Fibroblast of skin of scalp (primary cell): ENCODE measurements at regions not wholly inside any gene's neighbourhood (a gene's known extent, or its start where the extent isn't known, plus 50 kb on each side); places are given as distances from the start of the nearest gene placed in this dataset.

Experiments used
- DNase-seq: peaks from one replicate; pipeline ENCODE4 v3.0.0-alpha.2; 2013

DNA sequence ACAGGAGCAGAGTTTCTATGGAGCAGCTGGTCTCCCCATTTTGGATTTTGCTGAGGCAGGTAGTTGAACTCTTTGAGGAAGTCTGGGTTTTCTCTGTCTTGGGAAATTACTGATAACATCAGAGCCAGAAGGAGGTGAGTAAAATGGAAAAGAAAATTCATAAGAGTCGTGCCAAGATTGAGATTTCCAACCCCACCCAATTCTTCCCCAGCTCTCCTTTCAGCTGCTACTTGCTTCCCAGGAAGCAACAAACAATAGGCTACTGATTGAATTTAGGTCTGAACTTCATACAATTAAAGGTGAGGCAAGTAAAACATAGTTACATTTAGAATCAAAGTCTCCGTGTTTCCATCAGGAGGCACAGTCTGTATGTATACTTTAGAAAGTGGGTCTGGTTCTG, 54.6 kb upstream of the EOLA2 start:
- no peak for DNase-seq

DNA sequence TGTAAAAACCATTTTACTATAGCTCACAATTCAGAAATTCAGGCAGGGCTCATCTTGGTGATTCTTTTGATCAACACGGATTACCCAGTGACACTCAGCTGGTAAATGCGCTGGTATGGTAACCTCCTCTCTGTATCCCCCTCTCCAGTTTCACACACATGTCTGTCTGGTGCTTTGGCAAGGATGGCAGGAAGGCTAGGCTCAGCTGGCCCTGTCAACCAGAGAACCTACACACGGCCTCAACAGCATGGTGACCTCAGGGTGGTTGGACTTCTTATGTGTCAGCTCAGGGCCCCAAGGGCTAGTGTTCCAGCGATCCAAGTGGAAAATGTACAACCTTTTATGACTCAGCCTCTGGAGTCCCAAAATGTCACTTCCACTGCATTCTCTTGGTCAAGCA, 55.7 kb upstream of the EOLA2 start:
- no peak for DNase-seq

DNA sequence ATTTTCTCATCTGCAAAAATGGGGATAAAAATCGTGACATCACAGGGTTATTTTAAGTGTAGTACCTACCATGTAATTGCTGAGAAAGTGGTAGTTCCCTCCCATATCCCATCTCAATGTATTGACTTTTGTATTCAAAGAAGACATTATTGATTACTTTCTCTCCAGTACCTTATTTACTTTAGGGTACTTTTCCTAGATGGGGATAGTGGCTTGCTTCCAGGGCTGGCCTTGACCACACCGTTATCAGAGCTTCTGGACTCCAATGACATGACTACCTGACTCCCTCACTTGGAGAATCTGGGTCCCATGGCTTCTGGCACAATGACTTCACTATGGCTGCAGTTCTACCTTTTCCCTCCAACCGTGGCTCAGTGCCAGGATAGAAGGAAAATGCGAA, 58.2 kb upstream of the EOLA2 start:
- DNase-seq: no peak

DNA sequence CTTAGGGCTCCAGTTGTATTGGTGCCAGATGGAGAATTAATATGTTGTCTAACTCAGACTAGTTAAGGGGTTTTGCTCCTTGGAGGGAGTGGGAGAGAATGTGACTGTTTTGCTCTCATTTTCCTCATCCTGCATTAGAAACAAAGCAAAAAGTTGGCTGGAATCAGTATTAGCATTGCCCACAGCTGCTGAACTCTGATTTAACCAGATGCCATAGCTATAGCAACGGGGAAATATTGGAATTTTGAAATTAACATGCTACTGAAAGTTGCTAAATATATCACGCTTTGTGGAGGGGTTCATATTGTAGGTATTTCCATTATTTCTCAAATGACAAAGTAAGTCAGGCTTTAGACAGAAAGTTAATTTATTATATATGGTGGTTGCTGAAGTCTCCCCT, 66.7 kb upstream of the EOLA2 start:
- DNase-seq: no peak

DNA sequence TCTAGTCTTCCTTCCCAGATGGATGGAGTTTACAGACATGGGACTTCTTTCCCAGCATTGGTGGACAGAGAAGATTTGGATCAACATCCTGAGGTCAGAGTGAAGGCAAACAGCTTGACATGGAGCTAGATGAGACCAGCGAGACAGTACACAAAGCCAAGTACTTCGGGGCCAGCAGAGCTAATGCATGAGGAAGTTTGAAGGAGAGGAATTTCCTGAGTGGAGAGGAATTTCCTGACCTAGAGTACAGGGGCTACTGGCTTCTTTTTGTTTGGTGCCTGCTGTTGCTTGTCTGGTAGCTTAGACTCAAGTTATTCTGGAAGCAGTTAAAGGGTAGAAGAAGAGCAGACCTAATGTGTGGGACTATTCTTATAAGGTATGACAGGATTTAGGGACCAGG, 69.1 kb upstream of the EOLA2 start:
- DNase-seq: no peak

DNA sequence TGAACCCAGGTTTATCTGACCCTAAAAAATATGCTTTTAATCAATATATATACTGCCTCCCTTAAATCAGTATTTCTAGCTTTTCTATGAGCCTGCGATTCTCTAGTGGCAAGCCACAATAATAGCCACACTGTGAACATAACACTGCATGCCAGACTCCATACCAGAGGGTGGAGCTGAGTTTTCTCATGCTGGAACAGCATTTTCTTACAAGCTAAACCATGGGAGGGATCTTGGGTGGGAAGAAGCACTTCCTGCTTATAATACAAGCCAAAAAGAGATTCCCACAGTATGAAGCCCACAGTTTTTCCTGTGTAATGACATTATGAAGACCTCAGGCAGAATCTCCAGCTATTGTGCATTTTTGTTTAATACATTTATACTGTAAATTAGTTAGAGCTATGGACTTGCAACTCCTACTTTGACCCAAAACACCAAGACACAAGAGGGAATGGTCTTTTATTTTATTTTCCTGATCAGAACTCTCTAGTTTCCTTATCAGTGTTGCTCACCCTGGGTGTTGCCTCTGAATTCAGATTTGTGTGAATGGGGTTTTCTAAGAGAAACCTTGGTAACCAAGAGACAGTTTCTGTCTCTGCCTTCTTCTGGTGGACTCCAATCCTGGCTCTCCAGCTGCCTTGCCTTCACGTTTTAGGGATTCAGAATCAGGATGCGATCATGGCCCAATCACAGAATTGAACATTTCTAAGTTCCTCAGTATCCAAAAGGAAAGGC, 74.5 kb upstream of the EOLA2 start:
- DNase-seq: peak; percentile 62

DNA sequence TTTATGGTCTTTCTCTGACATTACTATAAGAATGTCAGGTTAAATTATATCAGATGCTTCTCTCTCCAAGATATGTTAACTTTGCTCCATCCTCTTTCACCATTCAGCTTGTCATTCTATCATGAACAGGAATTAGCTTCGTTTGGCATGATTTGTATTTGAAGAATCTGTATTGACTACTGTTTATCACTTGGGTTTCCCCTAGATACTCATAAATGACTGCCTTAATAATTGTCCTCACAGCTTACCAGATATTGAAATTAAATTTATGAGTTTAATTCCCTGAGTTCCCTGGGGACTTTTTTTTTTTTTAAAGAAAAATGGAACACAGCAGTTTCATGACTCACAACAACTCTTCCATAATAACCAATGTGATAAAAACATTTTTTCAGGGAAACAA, 76.2 kb upstream of the EOLA2 start:
- no peak for DNase-seq

DNA sequence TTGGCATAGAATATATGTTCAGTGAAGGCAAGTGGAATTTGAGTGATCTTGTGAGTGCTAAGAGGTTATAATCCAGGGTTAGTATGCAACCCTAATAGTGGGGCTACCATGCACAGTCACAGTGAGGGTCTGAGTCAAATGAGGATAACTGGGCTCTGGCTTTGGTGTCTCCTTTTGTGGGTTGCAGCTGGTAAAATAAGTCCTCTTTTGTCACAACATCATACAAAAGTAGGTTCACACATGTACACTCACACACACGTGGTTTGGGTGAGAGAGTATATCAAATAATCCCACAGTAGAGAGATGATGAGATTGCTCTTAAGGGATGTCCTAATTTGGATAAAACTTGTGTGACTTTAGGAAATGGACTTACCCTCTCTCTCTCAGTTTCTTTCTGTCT, 79.6 kb upstream of the EOLA2 start:
- no peak for DNase-seq

DNA sequence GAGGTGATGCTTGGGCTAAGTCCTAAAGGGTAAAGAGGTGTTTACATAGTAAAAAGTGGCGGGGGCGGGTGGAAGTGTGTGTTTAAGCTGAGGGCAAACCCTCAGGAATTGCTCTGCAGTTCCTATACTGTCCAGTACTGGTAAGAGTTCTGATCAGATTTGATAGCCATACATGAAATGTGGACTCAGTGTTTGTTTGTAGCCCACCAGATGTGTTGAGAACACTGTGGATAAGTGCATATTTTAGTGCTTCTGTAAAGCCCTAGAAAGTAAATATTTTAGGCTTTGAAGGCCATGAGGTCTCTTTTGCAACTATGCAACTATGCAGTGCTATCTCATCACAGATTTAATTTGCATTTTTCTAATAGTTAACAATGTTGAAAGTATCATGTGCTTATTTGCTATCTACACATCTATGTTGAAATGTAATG, 80.7 kb upstream of the EOLA2 start:
- peak; percentile 50 for DNase-seq

DNA sequence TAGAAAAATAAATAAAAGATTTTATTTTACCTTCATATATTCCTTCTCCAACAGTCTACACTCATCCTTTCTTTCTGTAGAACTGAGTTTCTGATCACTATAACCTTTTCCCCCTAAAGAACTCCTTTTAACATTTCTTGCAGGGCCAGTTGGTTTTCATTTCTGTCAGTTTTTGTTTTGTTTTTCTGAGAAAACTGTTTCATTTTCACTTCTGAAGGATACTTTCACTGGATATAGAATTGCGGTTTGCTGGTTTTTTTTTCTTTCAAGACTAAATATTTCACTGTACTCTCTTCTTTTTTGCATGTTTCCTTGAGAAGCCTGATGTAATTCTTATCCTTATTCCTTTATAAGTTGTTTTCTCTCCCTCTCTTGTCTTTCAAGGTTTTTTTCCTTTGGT, 90.4 kb upstream of the EOLA2 start:
- DNase-seq: no peak

DNA sequence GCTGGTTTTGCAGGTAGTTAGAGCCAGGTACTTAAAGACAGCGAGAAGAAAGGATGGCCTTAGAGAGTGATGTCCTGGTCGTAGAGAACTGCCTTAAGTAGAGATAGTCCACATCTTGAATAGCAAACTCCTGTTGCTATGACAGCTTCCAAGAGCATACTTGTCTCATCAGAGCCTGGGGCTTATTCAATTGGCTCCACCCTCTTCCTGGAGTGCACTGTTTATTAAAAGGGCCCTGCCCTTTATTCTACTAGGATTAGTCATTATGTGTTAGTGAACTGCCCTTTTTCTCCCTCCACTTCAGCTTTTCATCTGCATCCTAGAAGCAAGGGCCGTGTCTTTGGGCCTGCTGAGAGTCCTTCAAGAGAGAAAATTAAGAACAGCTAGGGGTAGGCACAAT, 94.5 kb upstream of the EOLA2 start:
- peak; percentile 78 for DNase-seq

DNA sequence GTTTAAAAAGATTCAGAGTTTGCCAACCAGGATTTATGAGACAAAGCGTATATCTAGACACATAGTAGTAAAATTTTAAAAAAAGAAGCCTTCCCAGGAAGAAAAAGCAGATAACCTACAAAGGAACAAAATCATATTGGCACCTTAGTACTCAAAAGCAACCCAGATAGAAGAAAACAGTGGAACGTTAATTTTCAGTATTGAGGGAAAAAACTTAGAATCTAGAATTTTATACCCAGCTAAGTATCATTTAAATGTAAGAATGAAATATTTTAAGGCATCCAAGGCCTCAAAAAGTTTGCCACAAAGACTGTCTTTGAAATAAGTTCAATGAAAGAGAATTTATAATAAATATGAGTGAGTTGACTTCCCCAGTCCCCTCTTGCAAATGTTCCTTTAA, 96.5 kb upstream of the EOLA2 start:
- no peak for DNase-seq

DNA sequence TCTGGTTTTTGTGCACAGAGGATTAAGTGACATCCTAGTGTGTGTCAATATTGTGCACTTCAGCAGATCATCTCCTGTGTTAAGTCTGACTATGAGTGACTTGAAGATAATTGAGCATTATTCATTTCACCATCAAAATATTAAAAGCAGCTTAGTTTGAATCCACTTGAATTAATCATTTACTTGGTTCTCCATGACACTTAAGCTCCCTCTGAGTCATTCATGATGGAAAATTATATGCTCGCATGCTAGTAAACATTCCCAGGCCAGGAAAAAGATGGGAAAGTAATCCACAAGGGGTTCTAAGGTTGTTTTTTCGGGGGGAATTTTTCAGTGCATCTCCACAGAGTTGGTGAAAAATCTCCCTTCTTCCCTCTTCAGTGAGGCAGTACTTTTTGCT, 97.2 kb upstream of the EOLA2 start:
- peak; percentile 72 for DNase-seq

DNA sequence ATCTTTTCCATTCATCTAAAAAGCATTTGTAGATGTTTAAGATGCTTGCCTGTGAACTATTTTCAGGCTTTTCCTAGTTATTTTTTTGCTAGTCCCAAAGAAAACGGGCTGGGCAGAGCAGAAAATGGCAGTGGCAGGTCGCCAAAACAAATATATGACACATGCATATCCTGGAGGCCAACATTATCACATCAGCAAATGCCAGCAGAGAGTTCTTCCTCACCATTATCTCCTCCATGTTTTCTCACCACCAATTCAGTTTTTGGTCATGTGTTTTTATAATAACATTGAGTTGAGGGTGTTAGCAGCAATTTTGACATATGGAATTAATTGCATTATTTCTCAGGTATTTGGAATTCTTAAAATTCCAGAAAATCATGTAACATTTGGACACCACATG, 97.9 kb upstream of the EOLA2 start:
- peak; percentile 93 for DNase-seq

DNA sequence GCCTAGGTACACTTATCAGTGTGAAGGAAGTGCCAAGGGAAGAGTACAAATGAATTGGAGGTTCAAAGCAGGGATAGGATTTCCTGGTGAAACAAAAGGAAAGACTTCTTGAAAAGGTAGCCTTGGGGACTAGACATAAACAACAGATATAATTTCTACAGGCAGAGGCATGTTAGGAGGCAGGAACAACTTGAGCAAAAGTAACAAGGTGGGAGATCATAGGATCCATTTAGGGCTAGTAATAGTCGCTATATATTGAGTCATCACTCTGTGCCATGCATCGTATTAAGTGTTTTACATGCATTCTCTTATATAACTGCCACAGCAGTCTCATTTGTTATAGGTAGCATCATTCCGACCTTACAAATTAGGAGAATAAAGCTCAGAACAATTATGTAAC, 98.3 kb upstream of the EOLA2 start:
- DNase-seq: no peak

DNA sequence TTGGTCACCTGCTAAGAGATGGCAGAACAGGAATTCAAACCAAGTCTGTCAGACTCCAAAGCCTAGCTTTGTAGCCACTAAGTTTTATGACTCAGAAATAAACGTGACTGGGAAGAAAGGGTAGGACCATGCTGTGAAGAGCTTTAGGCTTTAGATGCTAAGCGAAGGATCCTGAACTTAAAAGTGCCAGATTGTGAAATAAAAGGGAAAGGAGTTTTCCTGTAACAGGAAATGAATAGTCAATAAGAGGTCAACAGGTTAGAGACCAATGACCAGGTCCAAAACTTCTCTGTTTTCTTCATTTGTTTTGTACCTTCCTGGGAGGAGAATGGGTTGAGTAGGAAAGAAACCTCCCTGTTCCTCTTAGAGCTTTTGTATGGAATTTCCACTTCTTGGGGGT, 98.8 kb upstream of the EOLA2 start:
- no peak for DNase-seq

DNA sequence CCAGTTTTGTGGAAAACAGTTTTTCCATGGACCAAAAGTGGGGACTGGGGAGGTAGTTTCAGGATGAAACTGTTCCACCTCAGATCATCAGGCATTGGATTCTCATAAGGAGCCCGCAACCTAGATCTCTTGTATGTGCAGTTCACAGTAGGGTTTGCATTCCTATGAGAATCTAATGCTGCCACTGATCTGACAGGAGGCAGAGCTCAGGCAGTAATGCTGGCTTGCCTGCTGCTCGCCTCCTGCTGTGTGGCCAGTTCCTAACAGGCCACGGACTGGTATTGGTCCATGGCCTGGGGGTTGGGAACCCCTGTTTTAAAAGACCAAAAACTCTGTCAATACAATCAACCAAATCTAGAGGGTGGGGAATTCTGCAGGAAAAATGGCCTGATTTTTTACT, 100.0 kb upstream of the EOLA2 start:
- peak; percentile 53 for DNase-seq

DNA sequence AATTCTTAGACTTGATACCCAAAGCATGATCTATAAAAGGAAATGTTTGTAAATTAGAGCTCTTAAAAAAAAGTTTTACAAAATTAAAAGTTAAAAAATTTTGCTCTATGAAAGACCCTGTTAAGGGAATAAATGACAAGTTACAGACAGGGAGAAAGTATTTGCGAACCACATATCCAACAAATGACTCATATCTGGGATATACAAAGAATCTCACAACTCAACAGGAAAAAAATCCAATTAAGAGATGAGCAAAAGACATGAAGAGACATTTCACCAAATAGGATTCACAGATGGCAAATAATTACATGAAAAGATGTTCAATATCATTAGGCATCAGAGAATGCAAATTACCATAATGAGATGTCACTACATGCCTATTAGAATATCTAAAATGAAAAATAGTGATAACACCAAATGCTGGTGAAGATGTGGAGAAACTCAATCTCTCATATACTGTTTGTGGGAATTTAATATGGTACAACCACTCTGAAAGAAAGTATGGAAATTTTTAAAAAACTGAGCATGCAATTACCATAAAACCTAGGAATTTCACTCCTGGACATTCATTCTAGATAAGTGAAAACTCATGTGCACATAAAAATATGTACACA, 100.8 kb upstream of the EOLA2 start:
- DNase-seq: peak; percentile 72

DNA sequence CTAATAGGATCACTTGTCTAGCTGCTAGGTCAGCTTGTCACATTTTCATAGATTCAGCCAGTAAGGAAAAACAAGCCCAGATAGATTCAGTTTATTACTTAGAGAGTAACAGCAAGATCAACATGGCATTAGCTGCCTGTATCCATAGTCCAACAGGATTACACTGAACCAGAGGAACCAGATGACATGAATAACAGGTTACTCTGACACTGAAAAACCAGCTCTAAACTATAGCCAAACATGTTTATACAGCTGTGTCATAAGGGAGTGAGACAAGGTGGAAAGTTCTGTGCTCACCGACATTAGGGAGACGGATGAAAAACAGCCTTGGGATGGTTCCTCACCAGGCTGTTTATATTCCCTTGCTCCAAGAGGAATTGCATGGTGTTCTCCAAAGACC, 102.9 kb upstream of the EOLA2 start:
- DNase-seq: no peak

DNA sequence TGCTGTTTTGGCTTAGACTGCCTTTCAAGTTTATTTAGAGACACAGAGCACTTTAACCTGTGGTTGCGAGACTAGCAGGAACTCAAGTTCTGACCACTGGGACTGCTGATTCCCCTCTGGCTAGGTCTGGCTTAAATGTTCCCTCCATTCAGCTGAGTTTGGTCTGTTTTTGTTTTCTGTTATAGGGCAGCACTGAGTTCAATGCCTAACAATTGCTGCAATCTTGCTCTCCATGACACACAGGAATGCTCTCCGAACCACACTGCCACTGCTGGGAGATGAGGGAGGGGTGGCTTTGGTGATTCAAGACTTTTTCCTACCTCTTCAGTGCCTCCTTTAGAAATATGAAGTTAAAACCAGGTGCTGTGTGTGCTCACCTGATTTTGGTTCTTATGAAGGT, 106.3 kb upstream of the EOLA2 start:
- peak; percentile 51 for DNase-seq

DNA sequence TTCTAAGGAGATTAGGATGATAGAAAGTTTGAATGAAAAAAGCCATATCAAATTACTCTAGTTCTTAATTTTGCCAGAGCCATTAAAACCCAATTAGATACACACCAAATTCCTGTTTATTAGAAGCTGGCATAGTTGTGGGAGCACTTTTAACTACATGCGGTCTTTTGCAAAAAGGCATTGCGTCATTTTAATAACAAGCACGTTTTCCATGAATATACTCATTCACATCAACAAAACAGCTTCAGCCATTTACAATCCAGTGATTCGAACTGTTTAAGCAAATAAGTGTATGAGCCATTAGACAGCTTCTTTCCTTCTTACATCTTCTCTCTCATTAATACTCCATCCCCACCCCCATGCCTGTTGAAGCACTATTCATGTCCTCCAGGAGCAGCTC, 109.5 kb upstream of the EOLA2 start:
- no peak for DNase-seq

DNA sequence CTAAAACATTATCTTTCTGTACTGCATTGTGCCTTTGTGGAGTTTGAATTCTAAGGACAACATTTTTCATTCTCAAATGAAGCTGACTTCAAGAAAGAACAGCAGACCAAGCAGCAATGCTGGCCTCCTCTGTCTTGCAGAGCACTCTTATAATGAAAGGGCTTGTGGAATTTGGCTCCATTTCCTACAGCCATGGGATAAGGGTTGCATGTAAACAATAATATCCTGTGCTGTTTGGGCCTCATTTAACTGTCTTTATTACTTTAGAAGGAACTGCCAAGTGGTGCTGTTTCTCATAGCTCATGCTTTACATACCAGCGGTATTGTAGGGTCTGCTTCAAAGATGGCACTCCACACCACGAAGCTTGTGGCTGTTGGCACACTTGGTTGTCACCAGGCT, 111.4 kb upstream of the EOLA2 start:
- no peak for DNase-seq

DNA sequence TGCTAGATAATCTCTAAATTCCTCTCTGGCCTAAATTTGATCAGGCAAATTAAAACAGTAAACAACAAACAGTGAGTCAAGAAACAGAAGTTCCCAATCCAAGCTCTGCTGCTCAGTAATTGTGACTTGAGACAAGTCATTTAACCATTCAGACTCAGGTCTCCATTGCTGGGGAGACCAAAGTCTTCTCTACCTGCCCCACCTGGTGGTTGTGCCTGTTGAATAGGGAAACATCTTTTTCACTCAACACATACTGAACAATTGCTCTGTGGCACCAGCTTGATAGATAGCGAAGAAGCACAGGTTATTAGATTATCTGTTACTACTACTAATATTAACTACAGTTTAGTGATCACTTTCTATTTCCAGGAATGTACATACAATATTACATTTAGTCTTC, 112.1 kb upstream of the EOLA2 start:
- no peak for DNase-seq

DNA sequence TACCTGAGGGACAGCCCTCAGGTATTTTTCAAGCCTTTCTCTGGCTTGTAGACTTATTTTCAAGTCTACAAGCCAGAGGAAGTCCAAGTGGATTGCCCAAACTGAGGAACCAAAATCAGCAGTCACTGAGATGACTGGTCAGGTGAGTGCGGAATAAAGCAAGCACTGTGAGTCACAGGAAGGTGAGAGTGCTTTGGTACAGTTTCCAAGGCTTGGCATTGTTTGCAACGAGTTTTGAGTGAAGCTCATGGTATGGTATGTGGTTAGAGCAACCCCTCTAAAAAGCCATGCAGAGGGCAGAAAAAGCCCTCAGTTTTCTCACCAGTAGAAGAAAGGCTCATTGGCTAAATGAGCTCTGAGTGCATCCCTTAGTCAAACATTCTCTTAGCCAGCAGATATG, 112.8 kb upstream of the EOLA2 start:
- DNase-seq: no peak

DNA sequence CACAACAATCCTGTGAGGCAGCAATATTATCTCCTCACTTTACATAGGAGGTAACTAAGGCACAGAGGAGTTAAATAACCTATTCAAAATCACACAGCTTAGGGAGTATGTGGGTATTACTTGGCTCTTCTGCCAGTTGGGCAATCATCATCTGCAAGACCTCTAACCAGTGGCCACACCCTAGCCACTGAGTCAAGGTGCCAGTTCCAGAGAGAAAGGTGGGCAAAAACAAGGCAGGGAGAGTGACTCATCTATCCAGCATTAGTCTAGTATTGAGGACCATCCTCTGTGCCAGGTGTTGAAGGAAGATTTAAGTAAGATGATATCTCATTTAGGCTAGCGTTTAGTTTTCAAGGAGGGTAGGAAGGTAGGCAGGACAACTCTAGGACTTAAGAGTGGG, 113.9 kb upstream of the EOLA2 start:
- DNase-seq: no peak
